ENCODE measurements at regions not wholly inside any gene's neighbourhood (a gene's known extent, or its start where the extent isn't known, plus 50 kb on each side); places are given as distances from the start of the nearest gene placed in this dataset.
"Not testable (repeated sequence)": the region's sequence is repeated elsewhere in the genome, so short reads cannot be mapped to it uniquely, and the experiment has no call there.

GRCh38 chr5:125660231-125660895, 762.8 kb upstream of the GRAMD2B start:
- DNase-seq = no peak

- DNase-seq = no peak
These were observed 761.6 kb upstream of the GRAMD2B start for GRCh38 chr5:125661584-125661983.

- no peak for DNase-seq
These were observed 754.3 kb upstream of the GRAMD2B start for GRCh38 chr5:125668884-125669283.

DNA sequence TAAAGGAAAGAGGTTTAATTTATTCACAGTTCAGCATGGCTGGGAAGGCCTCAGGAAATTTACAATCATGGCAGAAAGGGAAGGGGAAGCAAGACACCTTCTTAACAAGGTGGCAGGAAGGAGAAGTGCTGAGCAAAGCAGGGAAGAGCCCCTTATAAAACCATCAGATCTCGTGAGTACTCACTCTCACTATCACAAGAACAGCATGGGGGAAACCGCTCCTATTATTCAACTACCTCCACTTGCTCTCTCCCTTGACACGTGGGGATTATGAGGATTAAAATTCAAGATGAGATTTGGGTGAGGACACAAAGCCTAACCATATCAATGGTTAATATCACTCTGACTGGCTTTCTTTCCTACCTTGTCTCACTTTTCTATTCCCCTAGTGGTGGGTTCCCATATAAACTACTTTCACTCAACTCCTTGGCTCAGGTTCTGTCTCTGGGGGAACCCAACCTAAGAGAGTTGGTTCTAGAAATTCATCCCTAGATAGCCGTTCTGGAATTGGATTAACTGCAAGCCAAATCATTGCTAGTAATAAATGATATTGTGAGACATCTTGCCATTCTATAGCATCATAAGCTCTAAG, 749.8 kb upstream of the GRAMD2B start:
- no peak for DNase-seq

DNA sequence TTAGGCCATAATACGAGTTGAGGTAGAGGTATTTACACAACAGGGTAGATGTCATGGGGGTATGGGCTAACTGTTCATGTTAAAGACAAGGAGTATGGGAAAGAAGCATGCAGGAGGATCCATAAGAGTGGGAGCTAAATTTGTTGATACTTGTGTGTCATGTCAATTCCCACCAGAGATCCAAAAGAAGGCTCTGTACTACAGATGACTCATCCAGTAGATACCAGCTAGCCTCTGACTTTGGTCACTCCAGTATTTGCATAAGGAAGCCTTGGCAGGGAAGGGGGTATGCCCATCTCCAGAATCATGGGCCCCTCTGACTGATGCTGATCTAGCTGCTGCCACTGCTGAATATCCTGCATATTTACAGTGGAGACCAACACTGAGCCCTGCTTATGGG, 743.7 kb upstream of the GRAMD2B start:
- DNase-seq = no peak

- DNase-seq = no peak
These were observed 739.5 kb upstream of the GRAMD2B start for GRCh38 chr5:125683669-125684068.

DNA sequence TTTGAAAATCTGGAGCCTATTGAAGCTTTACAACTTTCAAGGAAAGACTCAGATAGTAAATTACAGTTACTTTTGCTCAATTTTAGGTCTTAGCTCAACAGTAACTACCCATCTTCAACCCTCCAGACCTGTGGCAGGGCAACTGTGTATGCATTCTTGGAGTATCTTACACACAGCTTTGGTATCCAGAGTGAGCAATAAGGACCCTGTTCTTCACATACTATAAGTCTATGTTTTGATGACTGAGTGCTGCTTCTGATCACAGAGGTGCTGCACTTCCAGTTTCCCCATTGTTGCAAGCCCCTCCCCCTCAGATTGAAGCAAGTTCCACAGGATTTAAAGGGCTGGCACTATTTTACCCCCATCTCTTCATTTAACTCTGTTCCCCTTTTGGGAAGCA, 737.4 kb upstream of the GRAMD2B start:
- no peak for DNase-seq

DNA sequence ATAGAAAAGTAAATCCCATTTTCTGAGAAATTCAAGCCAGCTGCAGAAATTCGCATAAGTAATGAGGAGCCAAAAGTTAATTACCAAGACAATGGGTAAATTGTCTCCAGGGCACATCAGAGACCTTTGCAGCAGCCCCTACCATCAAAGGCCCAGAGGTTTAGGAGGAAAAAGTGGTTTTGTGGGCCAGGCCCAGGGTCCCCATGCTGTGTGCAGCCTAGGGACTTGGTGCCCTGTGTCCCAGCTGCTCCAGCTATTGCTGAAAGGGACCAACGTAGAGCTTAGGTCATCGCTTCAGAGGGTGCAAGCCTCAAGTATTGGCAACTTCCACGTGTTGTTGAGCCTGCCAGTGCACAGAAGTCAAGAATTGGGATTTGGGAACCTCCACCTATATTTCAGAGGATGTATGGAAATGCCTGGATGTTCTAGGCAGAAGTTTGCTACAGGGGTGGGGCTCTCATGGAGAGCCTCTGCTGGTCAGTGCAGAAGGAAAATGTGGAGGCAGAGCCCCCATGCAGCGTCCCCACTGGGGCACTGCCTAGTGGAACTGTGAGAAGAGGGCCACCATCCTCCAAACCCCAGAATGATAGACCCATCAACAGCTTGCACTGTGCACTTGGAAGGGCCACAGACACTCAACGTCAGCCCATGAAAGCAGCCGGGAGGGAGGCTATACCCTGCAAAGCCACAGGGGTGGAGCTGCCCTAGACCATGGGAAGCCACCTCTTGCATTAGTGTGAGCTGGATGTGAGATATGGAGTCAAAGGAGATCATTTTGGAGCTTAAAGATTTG, 731.3 kb upstream of the GRAMD2B start:
- DNase-seq = not testable (repeated sequence)

- no peak for DNase-seq
These were observed 727.1 kb upstream of the GRAMD2B start for GRCh38 chr5:125695996-125696655.

DNA sequence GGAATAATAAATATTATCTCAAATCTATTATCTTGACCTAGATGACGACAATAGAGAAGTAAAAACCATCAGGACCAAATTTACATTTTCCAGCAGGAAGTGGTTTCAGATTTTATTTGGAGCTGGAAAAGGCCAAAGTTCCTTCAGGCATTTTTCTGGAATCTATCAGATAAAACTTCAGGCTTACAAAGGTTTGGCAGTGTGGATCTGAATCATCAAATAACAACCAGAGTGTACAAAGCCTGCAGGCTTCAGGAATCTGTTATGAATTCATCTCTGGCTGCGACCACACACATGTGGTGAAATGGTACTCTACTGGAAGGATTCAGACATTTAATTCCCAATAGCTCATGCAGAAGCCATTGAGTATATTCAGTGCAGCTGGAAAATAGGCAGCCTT, 726.4 kb upstream of the GRAMD2B start:
- no peak for DNase-seq

- no peak for DNase-seq
These were observed 724.8 kb upstream of the GRAMD2B start for GRCh38 chr5:125698420-125698819.

GRCh38 chr5:125699860-125700259, 723.3 kb upstream of the GRAMD2B start:
- no peak for DNase-seq

GRCh38 chr5:125700380-125700861, 722.8 kb upstream of the GRAMD2B start:
- no peak for DNase-seq

DNA sequence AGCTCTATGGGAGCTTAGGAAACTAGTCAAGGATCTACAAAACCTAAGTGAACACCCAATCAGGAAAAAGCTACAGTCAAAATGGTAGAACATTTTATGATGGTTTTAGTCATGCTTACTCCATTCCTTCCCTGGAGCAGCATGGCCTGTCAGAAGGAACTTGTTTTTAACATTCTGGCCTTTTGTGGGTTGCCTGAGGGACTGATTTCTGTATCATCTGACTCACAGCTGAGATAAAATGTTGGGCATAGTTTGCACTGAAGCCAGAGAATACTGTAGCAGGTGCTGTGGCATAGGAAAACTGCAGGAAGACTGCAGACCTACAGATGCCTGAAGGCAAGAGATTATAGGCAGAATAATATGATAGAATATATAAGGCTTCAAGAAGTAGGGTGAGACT, 719.6 kb upstream of the GRAMD2B start:
- no peak for DNase-seq

DNA sequence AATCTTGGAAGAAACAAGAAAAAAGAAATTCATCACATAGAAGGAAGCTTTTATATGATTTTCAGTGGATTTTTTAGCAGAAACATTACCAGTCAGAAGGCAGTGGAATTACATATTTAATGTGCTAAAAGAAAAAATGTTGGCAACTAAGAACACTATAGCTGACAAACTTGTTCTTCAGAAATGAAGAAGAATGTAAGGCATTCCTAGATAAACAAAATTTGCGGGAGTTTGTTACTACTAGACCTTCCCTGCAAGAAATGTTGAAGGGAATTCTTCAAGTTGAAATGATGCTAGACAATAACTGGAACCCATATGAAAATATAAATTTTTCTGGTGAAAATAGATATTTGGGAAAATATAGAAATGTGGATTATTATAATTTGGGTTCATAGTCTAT, 718.3 kb upstream of the GRAMD2B start:
- DNase-seq = no peak

GRCh38 chr5:125708583-125708982, 714.6 kb upstream of the GRAMD2B start:
- no peak for DNase-seq

DNA sequence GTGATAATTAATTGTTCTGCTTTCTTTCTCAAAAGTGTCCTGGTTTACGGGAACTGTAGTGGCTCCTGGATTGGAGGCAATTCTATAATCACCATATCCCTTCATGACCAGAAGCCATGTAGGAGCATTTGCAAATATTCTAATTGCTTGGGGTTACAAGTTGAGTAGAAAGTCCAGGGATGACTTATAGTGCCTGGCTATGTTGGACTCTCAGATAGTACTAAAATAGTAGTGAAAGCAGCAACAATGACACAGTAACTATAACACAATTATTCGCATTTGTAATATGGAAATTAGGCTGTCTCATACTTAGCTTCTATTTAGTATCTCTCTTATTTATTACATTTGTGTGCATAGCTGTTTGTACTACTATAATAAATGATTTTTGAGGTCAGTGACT, 712.5 kb upstream of the GRAMD2B start:
- no peak for DNase-seq

DNA sequence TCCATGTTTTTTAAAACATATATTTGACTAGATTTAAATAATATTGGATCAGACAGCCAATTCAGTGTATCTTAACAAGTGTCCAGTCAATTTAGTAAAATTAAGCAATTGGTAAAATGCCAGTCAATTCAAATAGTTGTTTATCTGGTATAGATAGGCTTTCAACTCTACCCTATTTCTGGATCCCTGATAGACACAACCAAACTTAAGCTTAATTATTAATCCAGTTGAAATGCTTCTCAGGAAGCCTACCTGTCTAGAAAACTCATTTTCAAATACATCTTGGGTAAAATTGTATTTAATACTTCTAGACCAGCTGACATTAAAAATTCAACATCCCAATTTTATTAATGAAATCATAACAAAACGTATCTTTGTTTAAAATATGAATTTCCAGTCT, 710.8 kb upstream of the GRAMD2B start:
- DNase-seq = no peak

- DNase-seq = no peak
These were observed 710.0 kb upstream of the GRAMD2B start for GRCh38 chr5:125713109-125713805.

DNA sequence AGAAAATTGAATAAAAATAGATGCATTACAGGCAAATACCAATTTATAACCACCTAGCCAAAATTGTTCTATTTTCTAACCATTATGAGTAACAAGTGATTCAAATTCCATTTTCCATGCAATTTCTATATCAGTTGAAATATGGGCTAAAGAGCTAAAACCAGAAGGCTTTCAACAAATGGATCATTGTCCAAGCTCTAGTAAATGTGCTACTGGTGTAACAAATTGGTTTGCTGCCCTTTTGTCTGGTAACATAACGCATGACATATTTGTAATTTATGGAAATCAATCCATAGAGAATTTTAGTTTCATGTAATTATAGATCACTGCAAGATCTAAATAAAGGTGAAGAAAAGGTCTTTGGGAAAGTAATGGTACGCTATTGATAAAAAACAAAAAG, 708.0 kb upstream of the GRAMD2B start:
- DNase-seq = no peak

- no peak for DNase-seq
These were observed 706.0 kb upstream of the GRAMD2B start for GRCh38 chr5:125717209-125717608.

GRCh38 chr5:125719681-125720347, 703.4 kb upstream of the GRAMD2B start:
- DNase-seq = no peak

Data from stimulated activated CD8-positive, alpha-beta memory T cell treated with anti-CD3 and anti-CD28 coated beads, Interleukin-4, amount 100 ng/mL, for 48 hours (primary cell).